GM12875 (cell line): ENCODE measurements at regions not wholly inside any gene's neighbourhood (a gene's known extent, or its start where the extent isn't known, plus 50 kb on each side); places are given as distances from the start of the nearest gene placed in this dataset.

Source experiments
- H3K4me3 ChIP-seq: one replicate; pipeline ENCODE4 v1.5.1; 2011; ENCODE audit warnings: low read depth, low read length, control low read depth
- CTCF ChIP-seq: IDR thresholded peaks from 2 replicates; pipeline ENCODE4 v1.5.1; 2011; ENCODE audit warnings: low read depth, mild to moderate bottlenecking, control low read depth, inconsistent platforms, low read length, moderate library complexity, borderline replicate concordance; ENCODE audit not compliant: insufficient read depth

- no peak for TF ChIP-seq CTCF
These were observed 378.7 kb downstream of the LMO4 start for GRCh38 chr1:87707411-87707810.

DNA sequence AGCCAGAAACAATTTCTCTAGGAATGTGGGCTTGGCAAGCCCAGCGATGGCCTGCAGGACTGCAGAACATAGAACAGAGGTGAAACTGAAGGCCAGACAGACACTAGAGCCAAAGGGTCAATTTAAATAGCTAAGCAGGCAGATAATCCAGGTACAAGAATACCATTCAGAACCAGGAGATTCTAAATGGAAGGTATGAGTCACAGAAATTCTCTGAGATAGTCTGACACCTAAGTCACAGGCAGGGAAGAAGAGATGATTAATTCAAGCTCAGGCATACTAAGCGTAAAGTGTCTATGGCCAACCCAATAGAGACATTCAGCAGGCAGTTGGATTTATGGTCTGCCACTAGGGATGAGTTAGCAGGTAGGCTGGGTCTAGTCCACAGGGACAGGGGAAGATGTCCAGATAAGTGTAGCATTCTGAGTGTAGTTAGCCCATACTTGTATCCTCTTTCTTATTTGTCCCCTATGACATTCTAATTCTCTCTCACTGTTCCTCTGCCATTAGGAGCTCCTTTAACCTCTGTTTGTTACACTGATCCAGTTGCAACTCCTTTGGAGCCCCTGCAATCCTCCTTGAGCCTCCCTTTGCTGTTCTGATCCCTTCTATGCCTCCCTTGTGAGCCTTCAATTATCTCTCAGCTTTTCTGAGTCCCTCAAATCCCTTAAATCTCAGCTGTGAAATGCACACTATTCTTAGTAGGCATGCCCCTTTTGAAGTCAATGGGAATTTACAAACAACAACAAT, 383.8 kb downstream of the LMO4 start:
- no peak for TF ChIP-seq CTCF
- no peak overlapping the region for H3K4me3 ChIP-seq

More at GRCh38 chr1:87707411-87707810, 378.7 kb downstream of the LMO4 start:
- H3K4me3 ChIP-seq = no peak overlapping the region

DNA sequence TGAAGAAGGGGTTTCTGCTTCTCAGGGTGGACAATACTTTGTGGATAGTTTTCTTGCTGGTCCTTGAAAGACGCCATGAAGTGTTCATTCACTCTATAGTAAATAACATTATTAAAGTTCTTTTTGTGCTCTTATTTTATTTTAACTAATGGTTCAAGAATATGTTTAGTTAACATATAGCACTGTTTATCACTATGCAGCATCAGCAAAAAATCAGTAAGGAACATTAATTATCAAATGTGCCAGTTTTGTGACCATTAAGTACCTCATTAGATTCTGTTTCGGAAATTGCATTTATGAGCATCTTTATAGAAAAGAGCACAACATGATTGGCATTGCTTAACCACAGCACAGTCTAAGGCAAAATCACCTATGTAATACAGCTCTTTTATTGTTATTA, 385.6 kb downstream of the LMO4 start:
- TF ChIP-seq CTCF = no peak
- no peak overlapping the region for H3K4me3 ChIP-seq

DNA sequence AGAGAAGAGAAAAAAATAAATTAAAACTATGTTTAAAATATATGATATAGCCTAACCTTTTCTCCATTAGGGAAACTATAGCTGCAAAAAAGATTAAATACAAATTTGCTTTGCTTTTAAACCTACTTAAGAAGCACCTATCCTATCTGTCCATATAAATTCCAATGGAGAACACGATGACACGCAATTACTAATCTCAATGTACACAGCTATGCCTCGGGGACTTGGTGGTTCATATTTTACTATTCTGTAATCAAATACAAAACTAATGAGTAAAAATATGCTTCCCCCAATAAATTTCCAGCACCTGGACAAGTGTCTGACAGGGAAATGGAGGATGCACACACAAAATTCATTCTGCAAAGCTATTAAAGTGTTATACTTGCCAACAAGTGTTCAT, 386.4 kb downstream of the LMO4 start:
- TF ChIP-seq CTCF = no peak
- H3K4me3 ChIP-seq = no peak overlapping the region

DNA sequence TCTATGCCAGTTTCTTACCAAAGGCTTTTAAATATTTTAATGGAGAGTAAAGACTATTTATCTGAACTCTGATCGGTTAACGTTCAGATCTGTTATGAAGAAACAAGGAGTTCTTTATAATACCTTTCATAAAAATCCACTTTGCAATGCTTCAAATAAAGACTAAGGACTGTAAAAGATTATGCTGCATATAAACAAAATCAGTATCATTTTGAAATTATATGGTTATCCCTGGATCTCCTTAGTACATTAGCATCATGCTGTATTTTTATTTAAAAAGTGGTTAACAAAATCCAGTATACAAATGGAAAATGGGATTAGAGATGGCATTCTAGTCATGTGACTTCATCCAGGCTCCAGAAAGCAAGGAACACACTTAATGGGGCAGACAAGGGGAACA, 386.8 kb downstream of the LMO4 start:
- no peak overlapping the region for H3K4me3 ChIP-seq
- no peak for TF ChIP-seq CTCF

DNA sequence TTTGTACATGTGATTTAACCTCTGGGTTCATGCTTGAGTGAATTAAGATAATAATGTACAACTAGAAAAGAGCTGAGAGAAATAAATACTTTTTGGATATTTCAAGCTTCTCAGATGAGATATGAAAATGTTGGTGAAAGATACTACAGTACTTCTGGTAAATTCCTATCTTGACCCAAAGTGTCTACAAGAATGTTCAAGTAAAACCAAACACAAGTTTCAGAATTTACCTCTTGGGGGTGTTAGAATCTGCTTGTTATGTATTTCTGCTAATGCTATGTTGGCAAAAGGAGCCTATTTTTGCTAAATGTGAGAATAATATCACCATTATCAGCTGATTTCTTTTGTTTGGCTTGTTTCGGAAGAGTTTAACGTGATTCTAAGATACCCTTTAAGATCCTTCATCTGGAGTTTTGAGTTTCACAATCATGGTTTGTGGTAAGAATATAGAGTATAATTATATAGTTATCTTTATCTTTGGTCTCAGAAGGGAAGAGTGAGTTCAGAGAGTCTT, 388.5 kb downstream of the LMO4 start:
- no peak overlapping the region for H3K4me3 ChIP-seq
- no peak for TF ChIP-seq CTCF
